ENCODE measurements at regions not wholly inside any gene's neighbourhood (a gene's known extent, or its start where the extent isn't known, plus 50 kb on each side); places are given as distances from the start of the nearest gene placed in this dataset.
"Not testable (repeated sequence)": the region's sequence is repeated elsewhere in the genome, so short reads cannot be mapped to it uniquely, and the experiment has no call there.

- DNase-seq = no peak
These were observed 82.5 kb upstream of the TMEM178A start for GRCh38 chr2:39583213-39583612.

- DNase-seq = no peak
These were observed 81.9 kb upstream of the TMEM178A start for GRCh38 chr2:39583781-39584180.

GRCh38 chr2:39584283-39584965 is 81.3 kb upstream of the TMEM178A start:
- DNase-seq = no peak

- not testable (repeated sequence) for DNase-seq
These were observed 80.2 kb upstream of the TMEM178A start for GRCh38 chr2:39585531-39585930.

GRCh38 chr2:39587168-39587567 is 78.5 kb upstream of the TMEM178A start:
- no peak for DNase-seq

- no peak for DNase-seq
These were observed 78.1 kb upstream of the TMEM178A start for GRCh38 chr2:39587641-39588040.

- DNase-seq = peak; percentile 9 to 43 (median 17)
These were observed 72.0 kb upstream of the TMEM178A start for GRCh38 chr2:39593439-39594393.

- DNase-seq = no peak
These were observed 70.6 kb upstream of the TMEM178A start for GRCh38 chr2:39595116-39595515.

- no peak for DNase-seq
These were observed 68.4 kb upstream of the TMEM178A start for GRCh38 chr2:39597314-39597713.

- no peak for DNase-seq
These were observed 63.1 kb upstream of the TMEM178A start for GRCh38 chr2:39602616-39603015.

- no peak for DNase-seq
These were observed 62.3 kb upstream of the TMEM178A start for GRCh38 chr2:39603436-39603835.

- peak in 1 of 3 experiments; percentile 31 for DNase-seq
These were observed 60.9 kb upstream of the TMEM178A start for GRCh38 chr2:39604866-39605265.

- DNase-seq = no peak
These were observed 59.1 kb upstream of the TMEM178A start for GRCh38 chr2:39606585-39606984.

- peak in 1 of 3 experiments; percentile 54 for DNase-seq
These were observed 58.0 kb upstream of the TMEM178A start for GRCh38 chr2:39607538-39608262.

GRCh38 chr2:39608263-39608575 is 57.5 kb upstream of the TMEM178A start:
- no peak for DNase-seq

GRCh38 chr2:39608686-39609441 is 56.9 kb upstream of the TMEM178A start:
- DNase-seq = no peak

GRCh38 chr2:39609917-39610316 is 55.8 kb upstream of the TMEM178A start:
- DNase-seq = no peak

- no peak for DNase-seq
These were observed 50.0 kb upstream of the TMEM178A start for GRCh38 chr2:39615675-39616074.

All from NCI-H1417 (cell line).